ENCODE measurements at regions not wholly inside any gene's neighbourhood (a gene's known extent, or its start where the extent isn't known, plus 50 kb on each side); places are given as distances from the start of the nearest gene placed in this dataset.

DNA sequence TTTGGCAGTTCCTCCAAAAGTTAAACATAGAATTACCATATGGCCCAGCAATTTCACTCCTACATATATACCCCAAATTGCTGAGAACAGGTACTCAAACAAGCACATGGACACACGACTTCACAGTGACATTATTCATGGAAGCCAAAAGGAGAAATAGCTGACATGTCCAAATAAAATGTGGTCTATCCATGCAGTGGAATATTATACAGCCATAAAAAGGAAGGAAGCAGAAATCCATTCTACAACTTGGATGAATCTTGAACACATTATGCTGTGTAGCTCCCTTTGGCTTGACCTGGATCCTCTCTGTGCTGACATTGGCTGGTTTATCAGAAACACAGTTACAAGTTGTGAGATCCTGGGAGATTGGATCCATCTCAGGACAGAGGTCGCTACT lies 370.9 kb upstream of the EEF2KMT start:
- intact Hi-C loops (cut with DNase I): no loop called here
- 68% methylated on average over 2 of the region's 2 CpGs for WGBS
- H3K27ac ChIP-seq: no peak overlapping the region
- no peak overlapping the region for H3K4me3 ChIP-seq
- no peaks in the 10 kb centered on the region for H3K9me3 ChIP-seq
- DNase-seq (ENCODE audit: low spot score): no peak
- H3K36me3 ChIP-seq: no peaks in the 10 kb centered on the region
- no peaks in the 10 kb centered on the region for H3K27me3 ChIP-seq (replicated peaks; ENCODE audit: insufficient read depth)
- no peaks in the 10 kb centered on the region for H3K4me1 ChIP-seq (replicated peaks)
- TF ChIP-seq POLR2A (IDR thresholded peaks at IDR 0.05): no peak
- TF ChIP-seq POLR2AphosphoS5 (IDR thresholded peaks at IDR 0.05): no peak
- TF ChIP-seq CTCF (IDR thresholded peaks at IDR 0.05): no peak

- TF ChIP-seq POLR2AphosphoS5 (IDR thresholded peaks at IDR 0.05) (no peak), CTCF (IDR thresholded peaks at IDR 0.05) (no peak), POLR2A (IDR thresholded peaks at IDR 0.05) (no peak)
- H3K27me3 ChIP-seq (replicated peaks; ENCODE audit: insufficient read depth): no peaks in the 10 kb centered on the region
- H3K36me3 ChIP-seq: no peaks in the 10 kb centered on the region
- H3K4me3 ChIP-seq: no peak overlapping the region
- H3K27ac ChIP-seq: no peak overlapping the region
- H3K4me1 ChIP-seq (replicated peaks): no peaks in the 10 kb centered on the region
- H3K9me3 ChIP-seq: no peaks in the 10 kb centered on the region
- DNase-seq (ENCODE audit: low spot score): no peak
- WGBS: 80% methylated on average over 3 of the region's 3 CpGs
- intact Hi-C loops (cut with DNase I): no loop called here
Measured at GRCh38 chr16:5467552-5467951, 370.0 kb upstream of the EEF2KMT start.

DNA sequence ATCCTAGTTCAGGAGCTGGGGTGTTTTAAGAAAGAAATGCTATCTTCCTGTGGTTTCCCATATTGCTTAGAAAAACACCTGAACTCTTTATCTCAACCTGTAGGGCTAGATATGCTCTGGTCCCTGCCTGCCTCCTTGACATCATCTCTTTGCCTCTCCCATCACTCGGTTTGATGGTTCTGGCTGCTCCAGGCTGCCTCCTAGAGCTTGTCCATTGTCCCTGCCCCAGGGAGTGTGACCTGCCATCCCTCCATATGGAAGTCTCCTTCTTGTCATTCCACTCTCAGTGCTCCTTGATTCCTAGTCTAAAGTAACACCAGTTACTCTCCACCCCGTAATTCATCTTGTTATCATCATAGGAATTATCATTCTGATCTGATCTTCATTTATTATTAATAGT lies 369.0 kb upstream of the EEF2KMT start:
- Histone ChIP-seq H3K36me3 (no peaks in the 10 kb centered on the region), H3K4me3 (no peak overlapping the region), H3K27me3 (replicated peaks; ENCODE audit: insufficient read depth) (no peaks in the 10 kb centered on the region), H3K9me3 (no peaks in the 10 kb centered on the region), H3K27ac (no peak overlapping the region), H3K4me1 (replicated peaks) (no peaks in the 10 kb centered on the region)
- no peak for TF ChIP-seq POLR2A (IDR thresholded peaks at IDR 0.05)
- TF ChIP-seq POLR2AphosphoS5 (IDR thresholded peaks at IDR 0.05): no peak
- WGBS: 52% methylated on average over 2 of the region's 2 CpGs
- DNase-seq (ENCODE audit: low spot score): no peak
- intact Hi-C loops (cut with DNase I): no loop called here

GRCh38 chr16:5465714-5466113 lies 368.1 kb upstream of the EEF2KMT start:
- Histone ChIP-seq H3K36me3 (no peaks in the 10 kb centered on the region), H3K27me3 (replicated peaks; ENCODE audit: insufficient read depth) (no peaks in the 10 kb centered on the region), H3K4me3 (no peak overlapping the region), H3K9me3 (no peaks in the 10 kb centered on the region), H3K4me1 (replicated peaks) (no peaks in the 10 kb centered on the region), H3K27ac (no peak overlapping the region)
- no peak for DNase-seq (ENCODE audit: low spot score)
- TF ChIP-seq POLR2AphosphoS5 (IDR thresholded peaks at IDR 0.05) (no peak), CTCF (IDR thresholded peaks at IDR 0.05) (no peak)
- intact Hi-C loops (cut with DNase I): no loop called here
- WGBS: 79% methylated on average over 6 of the region's 6 CpGs

- Histone ChIP-seq H3K9me3 (no peaks in the 10 kb centered on the region), H3K4me1 (replicated peaks) (no peaks in the 10 kb centered on the region), H3K27me3 (replicated peaks; ENCODE audit: insufficient read depth) (no peaks in the 10 kb centered on the region), H3K4me3 (no peak overlapping the region), H3K36me3 (no peaks in the 10 kb centered on the region), H3K27ac (no peak overlapping the region)
- WGBS: 54% methylated on average over 2 of the region's 2 CpGs
- TF ChIP-seq POLR2A (IDR thresholded peaks at IDR 0.05): no peak
- TF ChIP-seq CTCF (IDR thresholded peaks at IDR 0.05): no peak
- no peak for TF ChIP-seq POLR2AphosphoS5 (IDR thresholded peaks at IDR 0.05)
- DNase-seq (ENCODE audit: low spot score): no peak
- intact Hi-C loops (cut with DNase I): no loop called here
Measured at GRCh38 chr16:5463820-5464219, 366.2 kb upstream of the EEF2KMT start.
